Activated B cell treated with CpG ODN at 0.5 μM for 24 hours (primary cell): ENCODE measurements at regions not wholly inside any gene's neighbourhood (a gene's known extent, or its start where the extent isn't known, plus 50 kb on each side); places are given as distances from the start of the nearest gene placed in this dataset.

ENCODE experiments used
- ATAC-seq: fragments of 200-7000 bp; cut with Tn5 transposase; one replicate; pipeline ENCODE4 v1.10.0; 2021; ENCODE audit warnings: low read depth, mild to moderate bottlenecking, moderate library complexity
- CTCF ChIA-PET: fragments of 350-600 bp; sonication (Branson Sonifier 250); formaldehyde crosslinking; loops from one replicate; lab custom pipeline; 2021; ENCODE audit warnings: antibody characterized with exemption; lab: Charles Lee
- POLR2A ChIA-PET: fragments of 350-600 bp; sonication (Branson Sonifier 250); formaldehyde crosslinking; loops from one replicate; lab custom pipeline; 2021; ENCODE audit warnings: antibody characterized with exemption; lab: Charles Lee
- DNase-seq: peaks from one replicate; pipeline ENCODE4 v3.0.0; 2022
- H3K27ac Mint-ChIP-seq: one replicate; pipeline ENCODE4 v1.8.0; 2020; ENCODE audit warnings: mixed read lengths
- H3K27me3 Mint-ChIP-seq: one replicate; pipeline ENCODE4 v1.8.0; 2021; ENCODE audit warnings: mixed read lengths
- H3K36me3 Mint-ChIP-seq: one replicate; pipeline ENCODE4 v1.8.0; 2021; ENCODE audit warnings: low read depth, mixed read lengths
- H3K4me1 Mint-ChIP-seq: one replicate; pipeline ENCODE4 v1.8.0; 2021; ENCODE audit warnings: mixed read lengths
- H3K4me3 Mint-ChIP-seq: one replicate; pipeline ENCODE4 v1.8.0; 2020; ENCODE audit warnings: mild to moderate bottlenecking, mixed read lengths
- H3K9me3 Mint-ChIP-seq: one replicate; pipeline ENCODE4 v1.8.0; 2020; ENCODE audit warnings: mixed read lengths
- CTCF ChIP-seq: fragments of 200-600 bp; IDR thresholded peaks from one replicate; pipeline ENCODE4 v1.8.0; 2022; ENCODE audit warnings: antibody characterized with exemption, mild to moderate bottlenecking
- intact Hi-C: fragments of 100-400 bp; cut with micrococcal nuclease; formaldehyde crosslinking; loops from one replicate; pipeline ENCODE4 v1.15.1; 2024

DNA sequence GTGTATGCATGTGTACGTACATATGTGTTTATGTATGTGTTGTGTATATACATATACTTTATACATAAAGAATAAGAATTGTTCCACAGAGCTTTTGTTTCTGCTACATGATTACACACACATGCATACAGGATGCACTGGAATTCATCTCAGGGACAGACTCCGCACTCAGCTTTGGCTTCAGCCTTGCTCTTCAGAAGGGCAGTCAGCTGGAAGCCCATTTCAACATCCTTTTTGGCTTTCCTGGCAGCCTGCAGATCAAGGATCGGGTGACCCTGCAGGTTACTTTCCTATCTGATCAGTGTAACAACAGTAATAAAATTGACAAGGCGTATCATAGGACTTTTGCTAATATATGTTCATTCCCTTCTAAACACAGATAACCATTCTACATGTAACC lies 144.1 kb upstream of the COPS8 start:
- Mint-ChIP-seq H3K27me3 (peaks cover 2% of the 10 kb centered on the region), H3K9me3 (no peaks in the 10 kb centered on the region), H3K36me3 (no peaks in the 10 kb centered on the region), H3K4me3 (no peak overlapping the region), H3K4me1 (no peaks in the 10 kb centered on the region), H3K27ac (no peak overlapping the region)
- no peak for DNase-seq
- ChIA-PET POLR2A (no interaction called here), CTCF (no interaction called here)
- no peak for TF ChIP-seq CTCF
- intact Hi-C loops, result no loop called here
- ATAC-seq, result no peak

GRCh38 chr2:236942554-236942953 lies 143.1 kb upstream of the COPS8 start:
- no peaks in the 10 kb centered on the region for H3K9me3 Mint-ChIP-seq
- POLR2A ChIA-PET, result no interaction called here
- no peak for ATAC-seq

DNA sequence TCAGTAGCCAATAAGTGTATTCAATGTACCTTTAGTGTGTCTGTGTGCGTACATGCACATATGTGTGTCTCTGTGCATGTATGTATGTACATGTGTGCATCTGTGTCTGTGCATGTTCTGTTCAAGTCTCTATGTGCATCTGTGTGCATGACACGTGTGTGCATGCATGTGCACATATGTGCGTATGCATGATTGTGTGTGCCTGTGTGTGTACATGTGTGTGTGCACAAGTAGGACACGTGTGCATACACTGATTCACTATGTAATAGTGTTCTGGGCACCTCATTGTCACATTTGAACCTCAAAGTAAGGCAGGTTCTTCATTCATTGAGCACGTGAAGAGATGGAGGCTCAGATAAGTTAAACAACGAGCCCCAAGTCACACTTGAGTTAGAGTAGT lies 142.6 kb upstream of the COPS8 start:
- no peaks in the 10 kb centered on the region for H3K36me3 Mint-ChIP-seq
- intact Hi-C loops, result no loop called here

More at GRCh38 chr2:236942554-236942953, 143.1 kb upstream of the COPS8 start:
- no peak for TF ChIP-seq CTCF
- DNase-seq, result no peak
- no peak overlapping the region for H3K4me3 Mint-ChIP-seq
- H3K27me3 Mint-ChIP-seq, result peaks cover 2% of the 10 kb centered on the region
- H3K36me3 Mint-ChIP-seq, result no peaks in the 10 kb centered on the region
- intact Hi-C loops, result no loop called here
- H3K4me1 Mint-ChIP-seq, result no peaks in the 10 kb centered on the region
- no peak overlapping the region for H3K27ac Mint-ChIP-seq
- CTCF ChIA-PET, result no interaction called here

GRCh38 chr2:236943841-236944513 lies 141.7 kb upstream of the COPS8 start:
- no peak for TF ChIP-seq CTCF
- Mint-ChIP-seq H3K4me1 (no peaks in the 10 kb centered on the region), H3K27me3 (peaks cover 2% of the 10 kb centered on the region), H3K36me3 (no peaks in the 10 kb centered on the region), H3K27ac (no peak overlapping the region), H3K4me3 (no peak overlapping the region), H3K9me3 (no peaks in the 10 kb centered on the region)
- DNase-seq (no peak), ATAC-seq (no peak)
- intact Hi-C loops, result no loop called here
- POLR2A ChIA-PET, result no interaction called here
- CTCF ChIA-PET, result no interaction called here

More for the DNA sequence above, 142.6 kb upstream of the COPS8 start:
- no peak for TF ChIP-seq CTCF
- Mint-ChIP-seq H3K27me3 (peaks cover 2% of the 10 kb centered on the region), H3K4me1 (no peaks in the 10 kb centered on the region), H3K4me3 (no peak overlapping the region), H3K9me3 (no peaks in the 10 kb centered on the region), H3K27ac (no peak overlapping the region)
- no peak for ATAC-seq
- ChIA-PET CTCF (no interaction called here), POLR2A (no interaction called here)
- DNase-seq, result no peak

GRCh38 chr2:236944561-236944960 lies 141.1 kb upstream of the COPS8 start:
- no peaks in the 10 kb centered on the region for H3K36me3 Mint-ChIP-seq
- ATAC-seq (no peak), DNase-seq (no peak)
- H3K4me3 Mint-ChIP-seq, result no peak overlapping the region
- H3K27me3 Mint-ChIP-seq, result peaks cover 2% of the 10 kb centered on the region
- POLR2A ChIA-PET, result no interaction called here
- H3K9me3 Mint-ChIP-seq, result no peaks in the 10 kb centered on the region
- no peaks in the 10 kb centered on the region for H3K4me1 Mint-ChIP-seq
- H3K27ac Mint-ChIP-seq, result no peak overlapping the region
- TF ChIP-seq CTCF, result no peak
- intact Hi-C loops, result no loop called here
- CTCF ChIA-PET, result no interaction called here
